Neural progenitor cell (in vitro differentiated cells): ENCODE measurements at regions not wholly inside any gene's neighbourhood (a gene's known extent, or its start where the extent isn't known, plus 50 kb on each side); places are given as distances from the start of the nearest gene placed in this dataset.

Source experiments
- CTCF ChIP-seq: fragments of 200-600 bp; sonication (generic); IDR thresholded peaks from 2 replicates; pipeline ENCODE4 v1.5.1; 2017; ENCODE audit warnings: antibody characterized with exemption, mild to moderate bottlenecking
- EZH2 ChIP-seq: fragments of 200-600 bp; sonication (generic); IDR thresholded peaks from 2 replicates; pipeline ENCODE4 v1.6.1; 2017; ENCODE audit warnings: antibody characterized with exemption, mild to moderate bottlenecking, moderate library complexity
- EZH2phosphoT487 ChIP-seq: fragments of 200-600 bp; sonication (generic); IDR thresholded peaks from 2 replicates; pipeline ENCODE4 v1.6.1; 2017; ENCODE audit warnings: antibody characterized with exemption

- no peak for TF ChIP-seq CTCF
- no peak for TF ChIP-seq EZH2phosphoT487
- TF ChIP-seq EZH2 = no peak
Measured at GRCh38 chr2:160838147-160838546, 322.1 kb upstream of the TANK start.
